LNCaP clone FGC (cell line): ENCODE measurements at regions not wholly inside any gene's neighbourhood (a gene's known extent, or its start where the extent isn't known, plus 50 kb on each side); places are given as distances from the start of the nearest gene placed in this dataset.

Source experiments
- DNase-seq: peaks from one replicate; pipeline ENCODE4 v3.0.0-alpha.2; 2011; ENCODE audit warnings: low read depth
- H3K4me3 ChIP-seq: 2 replicates; pipeline ENCODE4 v1.5.1; 2011; ENCODE audit warnings: mild to moderate bottlenecking, low read depth, low read length, control low read depth
- TF ChIP-seq, protein P1 (sequence below): IDR thresholded peaks from 2 replicates; pipeline ENCODE4 v1.5.1; 2012; ENCODE audit warnings: mild to moderate bottlenecking; ENCODE audit not compliant: control insufficient read depth, insufficient read depth; ENCODE audit errors: extremely low read depth

DNA sequence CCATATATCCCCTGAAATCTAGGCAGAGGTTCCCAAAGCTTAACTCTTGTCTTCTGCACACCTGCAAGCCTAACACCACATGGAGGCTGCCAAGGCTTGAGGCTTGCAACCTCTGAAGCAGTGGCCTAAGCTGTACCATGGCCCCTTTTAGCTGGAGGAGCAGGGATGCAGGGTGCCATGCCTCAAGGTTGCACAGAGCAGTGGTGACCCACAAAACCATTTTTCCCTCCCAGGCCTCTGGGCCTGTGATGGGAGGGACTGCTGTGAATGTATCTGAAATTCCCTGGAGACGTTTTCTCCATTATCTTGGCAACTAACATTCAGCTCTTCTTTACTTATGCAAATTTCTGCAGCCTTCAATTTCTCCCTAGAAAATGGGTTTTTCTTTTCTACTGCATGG is 210.0 kb upstream of the KITLG start:
- no peak for DNase-seq
- no peak overlapping the region for H3K4me3 ChIP-seq
- TF ChIP-seq, protein P1, sequence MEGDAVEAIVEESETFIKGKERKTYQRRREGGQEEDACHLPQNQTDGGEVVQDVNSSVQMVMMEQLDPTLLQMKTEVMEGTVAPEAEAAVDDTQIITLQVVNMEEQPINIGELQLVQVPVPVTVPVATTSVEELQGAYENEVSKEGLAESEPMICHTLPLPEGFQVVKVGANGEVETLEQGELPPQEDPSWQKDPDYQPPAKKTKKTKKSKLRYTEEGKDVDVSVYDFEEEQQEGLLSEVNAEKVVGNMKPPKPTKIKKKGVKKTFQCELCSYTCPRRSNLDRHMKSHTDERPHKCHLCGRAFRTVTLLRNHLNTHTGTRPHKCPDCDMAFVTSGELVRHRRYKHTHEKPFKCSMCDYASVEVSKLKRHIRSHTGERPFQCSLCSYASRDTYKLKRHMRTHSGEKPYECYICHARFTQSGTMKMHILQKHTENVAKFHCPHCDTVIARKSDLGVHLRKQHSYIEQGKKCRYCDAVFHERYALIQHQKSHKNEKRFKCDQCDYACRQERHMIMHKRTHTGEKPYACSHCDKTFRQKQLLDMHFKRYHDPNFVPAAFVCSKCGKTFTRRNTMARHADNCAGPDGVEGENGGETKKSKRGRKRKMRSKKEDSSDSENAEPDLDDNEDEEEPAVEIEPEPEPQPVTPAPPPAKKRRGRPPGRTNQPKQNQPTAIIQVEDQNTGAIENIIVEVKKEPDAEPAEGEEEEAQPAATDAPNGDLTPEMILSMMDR: no peak

DNA sequence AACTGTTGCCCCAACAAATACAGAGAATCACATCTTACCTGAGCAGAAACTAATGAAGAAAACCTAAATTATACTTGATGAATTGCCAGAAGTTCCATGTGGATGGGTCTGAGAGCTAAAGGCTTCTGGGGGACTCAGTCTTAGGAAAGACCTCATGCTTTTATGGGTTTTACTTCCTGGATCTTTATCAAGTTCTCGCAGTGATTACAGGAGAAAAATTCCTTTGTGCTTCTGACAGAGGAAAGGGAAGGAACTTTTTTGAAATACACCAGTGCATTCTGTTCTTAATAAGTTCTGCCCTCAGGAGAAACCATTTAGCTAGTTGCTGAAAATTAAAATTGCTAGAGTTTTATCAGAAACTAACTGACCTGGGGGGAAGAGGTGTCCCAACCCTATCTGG is 203.9 kb upstream of the KITLG start:
- DNase-seq: no peak
- TF ChIP-seq, protein P1: no peak
- no peak overlapping the region for H3K4me3 ChIP-seq

DNA sequence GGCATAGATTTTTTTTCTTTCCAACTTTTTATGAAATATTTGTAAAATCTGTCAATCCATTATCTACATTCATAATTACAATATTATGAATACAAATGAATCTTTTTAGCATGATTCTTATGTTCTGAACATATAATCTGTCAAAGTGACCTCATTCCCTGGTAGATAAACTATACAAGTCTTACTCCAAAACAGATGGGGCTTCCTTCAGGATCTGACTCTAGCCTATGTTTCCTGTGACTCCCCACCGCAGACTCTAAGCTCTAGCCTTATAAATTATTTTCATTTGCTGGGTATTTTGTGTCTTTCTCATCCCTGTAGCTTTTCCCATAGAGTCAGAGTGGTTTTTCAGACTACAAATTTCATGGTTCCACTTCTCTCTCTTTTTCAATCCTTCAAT is 202.1 kb upstream of the KITLG start:
- TF ChIP-seq, protein P1: no peak
- no peak for DNase-seq
- H3K4me3 ChIP-seq: no peak overlapping the region

DNA sequence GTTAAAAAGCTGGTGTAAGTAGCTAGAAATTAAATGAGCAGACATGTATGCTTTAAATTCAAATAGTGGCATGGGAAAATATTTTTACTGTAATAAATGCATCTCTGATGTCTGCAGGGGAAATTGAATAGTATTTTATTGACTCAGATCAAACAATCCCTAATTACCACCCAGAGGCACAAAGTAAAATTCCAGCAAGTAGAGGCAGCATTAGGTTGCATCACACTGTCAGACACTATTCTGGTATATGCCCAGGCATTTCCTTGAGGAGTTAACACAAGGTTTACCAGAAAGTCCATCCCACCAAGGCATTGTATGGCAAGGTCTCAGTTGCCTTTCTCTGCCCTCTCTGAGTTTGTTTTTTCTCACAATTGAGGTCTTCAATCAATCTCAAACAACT is 201.6 kb upstream of the KITLG start:
- no peak for DNase-seq
- H3K4me3 ChIP-seq: no peak overlapping the region
- TF ChIP-seq, protein P1: no peak

DNA sequence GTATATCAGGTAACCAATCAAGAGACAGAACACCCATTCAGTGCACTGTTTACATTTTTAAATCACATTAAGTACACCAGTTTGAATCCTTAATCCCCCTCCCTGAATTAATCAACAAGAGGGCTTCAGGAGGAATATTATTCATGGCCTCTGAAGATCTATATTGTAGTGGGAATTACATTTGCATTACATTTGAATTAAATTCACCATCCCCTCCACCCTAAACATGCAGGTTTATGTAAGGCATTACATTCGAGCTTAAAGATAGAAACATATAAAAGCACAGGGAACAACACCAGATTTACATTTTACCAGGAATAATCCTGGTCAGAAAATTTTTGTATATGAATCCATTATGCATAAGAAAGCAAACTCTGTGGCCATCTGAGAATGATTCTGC is 197.8 kb upstream of the KITLG start:
- no peak overlapping the region for H3K4me3 ChIP-seq
- TF ChIP-seq, protein P1: no peak
- DNase-seq: no peak

DNA sequence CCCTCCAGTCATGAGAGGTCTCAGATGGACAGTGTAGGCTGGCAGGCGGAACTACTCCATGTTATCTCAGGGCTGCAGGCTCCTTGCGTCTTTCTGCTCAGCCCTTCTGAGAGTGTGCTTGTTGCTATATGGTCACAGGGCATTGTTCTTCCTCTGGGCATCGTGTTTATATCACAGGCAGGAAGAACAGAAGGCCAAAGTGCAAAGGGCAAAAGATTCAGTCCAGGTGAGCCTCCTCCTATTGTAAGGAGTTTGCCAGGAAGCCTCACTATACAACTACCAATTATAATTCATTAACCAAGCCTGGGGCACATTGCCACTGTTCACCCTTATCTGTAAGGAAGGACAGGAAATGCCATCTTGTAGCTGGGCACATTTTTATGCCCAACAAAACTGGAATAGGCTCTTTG is 195.5 kb upstream of the KITLG start:
- DNase-seq: no peak
- TF ChIP-seq, protein P1: no peak
- no peak overlapping the region for H3K4me3 ChIP-seq

DNA sequence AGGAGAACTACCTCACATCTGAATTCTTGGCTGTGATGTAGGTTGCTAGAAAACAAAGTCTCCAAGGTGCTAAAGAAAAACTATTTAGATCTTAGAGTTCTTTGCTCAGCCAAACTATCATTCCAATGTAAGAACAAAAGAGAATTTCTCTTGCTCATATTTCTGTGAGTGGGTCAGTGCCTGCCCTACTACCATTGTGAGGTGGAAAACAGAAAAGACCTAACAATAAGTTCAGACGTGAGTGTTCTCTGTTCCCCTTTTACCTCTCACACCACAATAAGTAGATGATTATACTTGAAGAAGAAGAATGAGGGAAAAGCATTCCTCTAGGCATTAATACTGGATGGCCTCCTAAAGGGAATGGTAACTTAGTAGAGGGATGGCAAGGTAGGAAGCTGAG is 187.4 kb upstream of the KITLG start:
- TF ChIP-seq, protein P1: no peak
- no peak for DNase-seq
- H3K4me3 ChIP-seq: no peak overlapping the region
